DMS 273 treated with DMSO at 0.1 percent for 48 hours (cell line): ENCODE measurements at regions not wholly inside any gene's neighbourhood (a gene's known extent, or its start where the extent isn't known, plus 50 kb on each side); places are given as distances from the start of the nearest gene placed in this dataset.
A peak's percentile ranks its signal among the peaks of the same experiment; 100 is the strongest.
"Not testable (repeated sequence)": the region's sequence is repeated elsewhere in the genome, so short reads cannot be mapped to it uniquely, and the experiment has no call there.

ENCODE experiments used
- DNase-seq: peaks from one replicate; lab custom pipeline; 2025; lab: John Stamatoyannopoulos, UW

DNA sequence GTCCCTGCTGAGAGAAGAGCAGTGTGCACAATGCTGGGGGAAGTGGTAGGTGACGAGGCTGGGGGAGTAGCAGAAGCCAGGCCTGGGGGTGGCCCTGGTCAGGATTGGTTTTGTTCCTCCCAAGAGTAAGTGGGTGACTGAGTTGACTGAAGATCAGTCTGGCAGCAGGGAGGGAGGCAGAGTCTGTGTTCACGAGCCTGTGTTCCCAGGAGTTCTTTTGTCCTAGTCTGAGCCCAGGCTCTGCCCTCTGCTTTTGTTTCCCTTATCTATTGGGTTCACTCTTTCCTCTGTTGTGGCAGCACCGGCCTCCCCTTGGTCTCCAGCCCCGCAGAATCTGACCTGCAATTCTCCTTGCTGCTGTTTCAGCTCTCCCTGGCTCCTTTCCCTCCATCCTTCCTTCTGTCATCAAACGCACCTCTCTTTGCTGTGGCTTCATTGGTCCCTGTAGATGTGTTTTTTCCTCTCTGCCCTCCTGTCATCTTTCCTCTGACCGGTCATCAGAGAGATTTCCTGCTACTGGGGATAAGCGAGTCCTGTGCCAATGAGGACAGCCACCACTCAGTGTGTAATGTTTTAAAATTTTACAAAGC, 607.4 kb downstream of the KIF4B start:
- DNase-seq: no peak

GRCh38 chr5:155624597-155625241, 611.2 kb downstream of the KIF4B start:
- no peak for DNase-seq

DNA sequence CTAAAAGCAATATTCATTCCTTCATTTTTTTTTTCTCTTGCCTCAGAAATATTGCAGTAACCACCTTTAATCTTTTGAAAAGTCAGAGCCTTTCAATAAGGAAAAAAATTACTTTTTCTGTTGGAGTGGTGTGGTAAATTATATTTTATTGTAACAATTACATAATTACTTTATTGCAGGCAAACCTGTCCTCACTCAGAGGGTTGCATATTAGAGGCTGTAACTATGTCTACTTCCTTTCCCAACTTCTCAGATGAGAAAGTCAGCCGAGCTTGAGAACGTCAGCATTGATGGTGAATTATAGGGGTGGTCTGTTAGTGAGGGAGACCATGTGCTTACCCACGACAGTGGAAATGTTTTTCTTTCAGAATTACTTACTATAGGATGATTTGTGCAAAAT, 611.8 kb downstream of the KIF4B start:
- no peak for DNase-seq

- no peak for DNase-seq
Measured at GRCh38 chr5:155625897-155626543, 612.5 kb downstream of the KIF4B start.

- no peak for DNase-seq
Measured at GRCh38 chr5:155626592-155626991, 613.0 kb downstream of the KIF4B start.

DNA sequence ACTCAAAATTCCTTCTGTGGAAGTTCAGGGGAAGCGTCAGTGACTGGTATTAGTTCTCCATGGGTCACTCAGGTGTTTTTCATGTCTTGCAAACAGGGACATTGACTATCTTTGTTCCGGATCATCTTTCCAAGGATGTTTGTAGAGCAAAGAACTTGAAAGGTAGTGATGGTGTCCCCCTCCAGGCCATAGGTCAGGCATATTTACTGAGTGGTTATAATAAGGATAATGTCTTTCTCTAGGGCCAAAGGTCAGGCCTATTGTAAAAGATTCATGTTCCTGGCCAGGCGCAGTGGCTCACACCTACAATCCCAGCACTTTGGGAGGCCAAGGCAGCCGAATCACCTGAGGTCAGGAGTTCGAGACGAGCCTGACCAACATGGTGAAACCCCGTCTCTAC, 614.8 kb downstream of the KIF4B start:
- DNase-seq: no peak

DNA sequence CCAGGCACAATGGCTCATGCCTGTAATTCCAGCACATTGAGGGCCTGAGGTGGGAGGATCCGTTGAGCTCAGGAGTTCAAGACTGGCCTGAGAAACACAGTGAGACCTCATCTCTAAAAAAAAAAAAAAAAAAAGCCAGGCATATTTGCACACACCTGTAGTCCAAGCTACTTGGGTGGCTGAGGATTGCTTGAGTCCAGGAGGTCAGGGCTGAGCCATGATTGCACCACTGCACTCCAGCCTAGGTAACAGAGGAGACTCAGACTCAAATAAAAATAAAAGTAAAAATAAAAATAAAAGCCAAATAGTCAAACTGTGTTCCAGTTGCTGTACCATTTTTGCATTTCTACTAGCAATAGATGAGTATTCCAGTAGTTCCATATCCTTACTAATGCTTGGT, 616.0 kb downstream of the KIF4B start:
- no peak for DNase-seq

DNA sequence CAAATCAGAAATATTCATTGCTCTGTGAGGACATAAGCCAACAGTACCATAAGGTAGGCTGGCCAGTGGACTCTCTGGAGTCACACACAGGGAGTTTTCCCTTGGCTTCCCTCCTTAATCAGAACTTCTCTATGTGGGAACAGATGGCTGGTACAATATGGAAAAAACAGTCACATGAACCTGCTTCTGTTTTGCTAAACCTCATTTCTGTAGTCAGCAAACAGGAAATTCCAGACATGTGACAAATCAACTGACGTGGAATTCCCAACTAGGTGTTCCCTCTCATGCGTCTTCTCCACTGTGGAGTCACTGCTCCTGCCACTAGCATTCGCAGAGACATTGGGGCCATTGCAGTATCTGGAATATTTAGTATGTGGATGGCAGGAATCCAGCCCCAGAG, 617.6 kb downstream of the KIF4B start:
- peak; percentile 76 for DNase-seq

DNA sequence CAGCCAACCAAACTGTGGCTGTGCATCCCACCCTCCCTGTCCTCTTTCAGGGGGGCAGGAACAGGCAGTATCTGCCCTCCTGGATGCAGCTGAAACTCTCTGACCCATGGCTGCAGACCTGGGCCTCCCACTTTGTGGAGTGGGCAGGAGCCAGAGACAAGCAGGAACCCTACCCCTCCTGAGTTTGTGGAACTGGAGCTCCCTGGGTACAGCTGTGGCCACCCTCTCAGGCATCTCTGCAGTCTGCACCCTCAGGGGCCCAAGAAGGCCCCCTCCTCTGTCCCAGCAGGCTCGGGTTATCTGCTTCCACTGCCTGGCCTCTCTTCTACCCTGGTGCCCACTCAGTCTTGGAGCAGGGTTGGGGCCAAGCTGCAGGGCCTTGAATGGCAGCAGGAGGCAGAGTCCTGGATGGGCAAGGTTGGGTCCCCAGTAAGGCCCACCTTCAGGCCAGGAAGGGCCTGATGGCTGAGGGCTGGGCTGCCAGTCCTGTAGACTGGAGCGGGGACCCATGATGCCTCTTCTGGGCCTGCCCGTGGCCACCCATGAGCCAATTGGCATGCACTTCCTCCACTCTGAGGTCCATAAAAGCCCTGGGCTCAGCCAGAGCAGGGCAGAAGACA, 619.9 kb downstream of the KIF4B start:
- no peak for DNase-seq

DNA sequence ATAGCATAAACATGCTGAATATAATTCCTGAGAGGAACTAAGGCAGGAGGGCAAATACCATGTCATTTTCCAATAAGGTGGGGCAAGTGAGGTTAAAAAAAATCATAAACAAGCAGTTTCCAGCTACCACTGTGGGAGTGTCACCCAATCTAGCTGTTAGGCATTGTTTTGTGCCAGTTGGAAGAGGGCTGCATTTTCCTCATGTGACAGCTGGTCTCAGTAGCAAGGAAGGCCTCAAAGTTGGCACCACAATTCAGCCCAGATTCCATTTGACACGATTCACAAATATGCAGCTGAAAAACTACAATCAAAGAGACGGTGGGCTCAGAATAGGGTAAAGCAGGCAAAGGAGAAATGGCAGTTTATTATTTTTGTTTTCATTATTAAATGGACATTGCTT, 636.1 kb downstream of the KIF4B start:
- DNase-seq: no peak

GRCh38 chr5:155655569-155655968, 642.0 kb downstream of the KIF4B start:
- no peak for DNase-seq

GRCh38 chr5:155661859-155662258, 648.3 kb downstream of the KIF4B start:
- DNase-seq: no peak

GRCh38 chr5:155665361-155665760, 651.8 kb downstream of the KIF4B start:
- DNase-seq: no peak

DNA sequence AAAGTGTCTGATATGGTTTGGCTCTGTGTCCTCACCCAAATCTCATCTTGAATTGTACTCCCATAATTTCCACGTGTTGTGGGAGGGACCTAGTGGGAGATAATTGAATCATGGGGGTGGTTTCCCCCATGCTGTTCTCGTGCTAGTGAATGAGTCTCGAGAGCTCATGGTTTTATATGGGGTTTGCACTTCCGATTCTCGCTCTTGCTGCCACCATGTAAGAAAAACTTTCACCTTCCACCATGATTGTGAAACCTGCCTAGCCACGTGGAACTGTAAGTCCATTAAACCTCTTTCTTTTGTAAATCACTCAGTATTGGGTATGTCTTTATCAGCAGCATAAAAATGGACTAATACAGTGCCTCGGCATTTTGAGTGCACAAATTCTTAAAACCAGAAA, 655.0 kb upstream of the SGCD start:
- not testable (repeated sequence) for DNase-seq

DNA sequence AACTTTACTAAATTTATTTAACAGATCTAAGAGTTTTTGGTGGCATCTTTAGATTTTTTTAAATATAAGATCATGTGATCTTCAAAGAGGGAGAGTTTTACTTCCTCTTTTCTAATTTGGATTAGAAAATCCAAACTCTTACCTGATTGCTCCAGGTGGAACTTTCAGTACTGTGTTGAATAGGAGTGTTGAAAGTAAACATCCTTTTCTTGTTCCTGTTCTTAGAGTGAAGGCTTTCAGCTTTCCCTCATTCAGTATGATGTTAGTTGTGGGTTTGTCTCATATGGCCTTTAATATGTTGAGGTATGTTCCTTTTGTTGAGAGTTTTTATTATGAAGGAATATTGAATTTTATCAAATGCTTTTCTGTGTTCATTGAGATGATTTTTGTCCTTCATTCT, 650.0 kb upstream of the SGCD start:
- DNase-seq: no peak

DNA sequence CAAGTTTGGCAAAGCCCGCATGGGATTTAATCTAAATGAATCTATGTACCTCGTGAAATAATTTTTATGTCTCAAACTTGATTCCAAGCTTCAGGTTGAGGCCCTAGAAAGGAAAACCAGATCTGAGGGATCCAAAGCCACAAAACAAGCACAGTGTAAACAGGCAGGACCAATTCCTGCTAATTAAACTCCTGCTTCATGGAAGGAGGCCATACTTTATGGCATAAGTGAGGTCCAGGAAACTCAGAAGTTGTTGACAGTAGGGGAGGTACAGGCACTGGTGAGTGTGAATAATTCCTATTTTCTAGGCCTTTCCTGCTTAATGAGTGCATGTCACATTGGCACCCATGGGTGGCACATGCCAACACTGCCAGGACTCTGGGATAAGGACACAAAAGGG, 648.6 kb upstream of the SGCD start:
- no peak for DNase-seq

DNA sequence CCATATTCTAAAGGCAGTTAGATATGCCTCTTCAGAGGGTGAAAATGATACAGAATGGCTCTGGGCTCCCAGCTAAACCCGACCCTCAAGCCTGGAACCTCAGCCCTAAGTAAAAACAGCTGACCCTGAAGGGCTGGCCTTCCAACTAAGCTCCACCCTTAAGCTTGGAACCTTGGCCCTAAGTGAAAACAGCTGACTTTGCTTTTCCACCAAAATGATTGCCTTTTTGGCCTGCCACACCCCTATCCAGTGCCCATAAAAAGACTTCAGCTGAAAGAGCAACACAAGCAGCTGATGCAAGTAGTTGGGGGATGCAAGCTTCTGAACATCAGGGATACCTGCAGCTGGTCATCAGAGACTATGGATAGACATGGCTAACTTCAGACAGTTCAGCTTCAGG, 647.4 kb upstream of the SGCD start:
- no peak for DNase-seq

- no peak for DNase-seq
Measured at GRCh38 chr5:155684417-155684816, 642.5 kb upstream of the SGCD start.

- no peak for DNase-seq
Measured at GRCh38 chr5:155686131-155686530, 640.8 kb upstream of the SGCD start.

DNA sequence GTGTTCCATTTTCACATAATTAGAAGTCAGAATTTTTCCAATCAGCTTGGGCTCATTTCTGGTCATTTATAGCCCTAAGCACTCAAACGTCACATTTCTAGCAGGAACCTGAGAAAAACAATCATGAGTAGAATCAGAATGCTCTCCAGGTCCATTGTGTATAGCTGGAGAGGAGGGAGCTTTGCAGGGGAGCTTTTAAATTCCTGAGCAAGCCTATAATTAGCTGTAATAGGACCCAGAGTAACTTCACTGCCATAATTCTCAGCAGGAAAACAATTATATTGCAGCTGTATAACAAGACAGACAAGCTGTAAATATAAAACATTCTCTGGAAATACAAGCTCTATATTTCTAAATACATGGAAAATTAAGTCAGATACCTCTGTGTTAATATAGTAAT, 637.6 kb upstream of the SGCD start:
- peak; percentile 4 for DNase-seq

GRCh38 chr5:155696362-155696761, 630.6 kb upstream of the SGCD start:
- no peak for DNase-seq

DNA sequence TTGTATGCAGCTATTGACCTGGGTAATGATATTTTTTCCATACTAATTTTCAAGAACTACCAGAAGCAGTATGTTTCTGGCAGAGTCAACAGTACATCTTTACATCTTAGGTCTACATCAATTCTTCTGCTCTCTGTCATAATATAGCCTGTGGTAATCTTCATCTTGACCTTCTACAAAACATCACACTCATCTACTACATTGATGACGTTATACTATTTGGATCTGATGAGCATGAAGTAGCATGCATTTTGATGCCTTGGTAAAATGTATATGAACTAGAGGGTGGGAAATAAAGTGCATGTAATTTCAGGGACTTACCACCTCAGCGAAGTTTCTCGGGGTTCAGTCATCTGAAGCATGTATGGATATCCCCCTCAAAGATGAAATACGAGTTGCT, 629.7 kb upstream of the SGCD start:
- no peak for DNase-seq

GRCh38 chr5:155699385-155699784, 627.6 kb upstream of the SGCD start:
- DNase-seq: no peak
